ENCODE measurements at regions not wholly inside any gene's neighbourhood (a gene's known extent, or its start where the extent isn't known, plus 50 kb on each side); places are given as distances from the start of the nearest gene placed in this dataset.
A peak's percentile ranks its signal among the peaks of the same experiment; 100 is the strongest.

DNA sequence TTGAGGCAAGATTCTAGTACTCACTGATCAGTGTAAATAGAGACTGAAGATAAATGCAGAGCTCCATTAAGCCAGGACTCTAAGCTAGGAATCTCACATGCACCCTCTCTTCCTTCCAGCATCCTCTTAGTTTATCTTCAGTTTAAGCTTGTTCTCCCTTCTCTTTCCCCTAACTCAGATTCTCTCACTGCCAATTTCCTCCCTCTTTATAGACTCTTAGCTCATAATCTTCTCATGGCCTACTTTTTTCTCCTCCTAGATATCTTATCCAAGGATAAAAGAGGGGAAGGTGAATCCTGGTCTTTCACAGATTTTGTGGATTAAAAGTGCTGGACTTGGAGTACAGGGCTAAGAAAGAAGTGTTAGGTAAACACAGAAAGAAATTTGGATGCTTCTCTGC, 108.9 kb upstream of the TENM3 start:
- DNase-seq, result no peak

DNA sequence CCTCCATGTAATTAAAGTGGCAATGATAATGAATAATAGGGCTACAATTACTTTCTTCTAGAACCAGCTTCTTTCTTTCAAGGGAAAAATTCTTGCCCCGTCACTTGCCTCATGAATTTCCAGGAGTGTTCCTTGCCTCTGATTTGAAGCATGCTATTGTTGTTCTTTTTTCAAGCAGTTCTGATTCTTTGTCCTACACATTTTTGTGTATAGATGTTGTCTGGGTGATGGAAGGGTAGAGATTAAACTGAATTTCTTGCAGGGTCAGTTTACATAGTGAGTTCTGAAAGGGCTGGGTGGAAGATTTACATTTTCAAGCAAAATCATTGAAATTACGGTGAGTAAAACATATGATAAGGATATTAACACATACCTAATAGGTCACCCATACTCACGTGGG, 107.0 kb upstream of the TENM3 start:
- DNase-seq, result no peak

DNA sequence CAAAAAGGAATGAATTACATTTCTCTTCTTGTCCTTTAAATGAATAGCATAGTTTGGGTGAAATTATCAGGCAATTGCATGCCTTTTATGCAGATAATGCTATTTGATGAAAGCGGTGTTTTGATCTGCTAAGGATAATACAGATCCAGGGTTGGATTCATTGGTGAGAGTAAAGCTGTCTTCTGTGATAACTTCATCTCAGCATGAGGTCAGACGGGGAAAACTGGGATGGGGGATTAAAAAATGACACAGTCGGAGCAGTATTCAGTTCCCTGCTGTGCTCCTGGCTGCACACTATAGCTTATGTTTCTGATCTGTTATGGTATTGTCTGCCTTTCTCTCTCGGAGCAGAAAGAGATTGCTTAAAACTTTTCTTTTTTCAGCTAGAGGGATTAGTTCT, 105.9 kb upstream of the TENM3 start:
- no peak for DNase-seq

- no peak for DNase-seq
Measured at GRCh38 chr4:182139491-182139890, 103.7 kb upstream of the TENM3 start.

DNA sequence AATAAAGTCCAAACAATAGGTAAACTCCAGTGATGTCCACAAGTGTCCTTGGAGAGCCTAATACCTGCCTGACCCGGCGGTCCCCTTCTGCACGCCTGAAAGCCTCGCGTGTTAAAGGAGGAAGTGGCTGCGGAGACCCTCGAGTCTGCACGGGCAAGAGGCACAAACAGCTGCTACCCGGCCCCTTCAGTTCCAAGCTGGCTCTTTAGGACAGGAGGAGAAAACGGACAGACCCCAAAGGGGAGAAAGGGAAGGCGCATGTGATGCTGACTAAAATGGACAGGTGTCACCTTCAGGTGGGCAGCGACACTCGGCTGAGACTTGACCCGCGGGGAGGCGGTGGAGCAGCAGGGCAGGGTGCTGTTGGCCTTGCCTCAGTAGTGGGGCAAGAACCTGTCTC, 102.7 kb upstream of the TENM3 start:
- DNase-seq, result no peak

DNA sequence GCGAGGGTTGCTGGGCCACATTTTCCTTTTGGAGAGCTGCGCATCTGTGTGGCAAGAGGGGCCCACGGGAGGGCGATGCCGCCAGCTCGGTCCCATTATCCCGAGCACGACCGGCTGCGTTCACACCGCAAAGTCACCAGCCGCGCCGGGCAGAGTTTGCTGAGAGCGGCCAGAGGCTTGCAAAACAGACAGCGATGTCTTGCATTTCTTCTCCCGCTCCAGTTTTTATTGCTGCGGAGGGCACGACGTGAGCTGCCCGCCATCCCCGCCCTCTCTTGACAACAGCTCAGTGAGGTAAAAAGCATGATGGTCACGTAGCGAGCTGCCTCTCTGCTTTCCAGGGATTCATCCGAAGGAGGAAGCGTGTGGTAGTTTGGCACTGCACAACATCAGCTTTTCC, 102.1 kb upstream of the TENM3 start:
- peak; percentile 52 for DNase-seq

DNA sequence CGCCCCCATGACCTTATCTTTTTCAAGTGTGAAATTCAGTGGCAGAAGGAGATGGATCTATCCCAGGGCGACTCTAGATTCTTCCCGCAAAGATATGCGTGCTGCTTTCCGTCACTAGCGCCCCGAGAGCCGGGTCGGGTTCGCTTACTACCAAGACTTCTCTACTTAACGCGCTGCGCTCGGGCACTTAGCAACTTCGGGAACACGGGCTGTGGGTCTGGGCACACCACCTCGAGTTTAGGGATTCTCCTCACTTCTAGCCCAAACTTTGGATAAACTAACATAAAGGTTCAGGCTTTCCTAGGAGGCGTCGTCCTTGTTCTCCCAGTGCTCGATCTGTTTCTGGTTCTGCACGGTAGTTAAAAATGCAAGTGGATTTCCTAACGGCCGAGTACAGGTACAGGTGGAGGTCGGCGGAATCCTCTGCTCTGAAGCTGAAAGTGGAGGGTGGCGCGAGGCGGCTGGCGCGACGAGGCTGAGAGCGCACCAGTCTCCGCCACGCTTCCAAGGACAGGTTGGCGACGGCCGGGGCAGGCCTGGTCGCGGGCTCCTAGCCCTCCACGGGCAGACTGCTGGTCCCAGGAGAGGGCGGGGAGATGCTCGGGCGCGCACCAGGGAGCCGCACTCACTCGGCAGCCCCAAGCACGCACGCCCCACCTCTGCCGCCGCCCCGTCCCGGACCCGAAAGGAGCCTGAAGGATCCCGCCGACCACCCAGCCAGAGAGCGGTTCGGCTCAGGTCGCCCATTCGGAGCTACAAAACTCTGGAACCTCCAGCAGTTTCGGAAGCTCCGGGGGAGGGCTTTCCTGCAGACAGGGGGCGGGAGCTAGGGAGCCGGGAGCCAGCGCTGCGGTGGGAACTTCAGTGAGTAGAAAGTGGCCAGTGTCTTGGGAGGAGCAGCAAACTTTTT, 100.8 kb upstream of the TENM3 start:
- DNase-seq, result peak; percentile 50

DNA sequence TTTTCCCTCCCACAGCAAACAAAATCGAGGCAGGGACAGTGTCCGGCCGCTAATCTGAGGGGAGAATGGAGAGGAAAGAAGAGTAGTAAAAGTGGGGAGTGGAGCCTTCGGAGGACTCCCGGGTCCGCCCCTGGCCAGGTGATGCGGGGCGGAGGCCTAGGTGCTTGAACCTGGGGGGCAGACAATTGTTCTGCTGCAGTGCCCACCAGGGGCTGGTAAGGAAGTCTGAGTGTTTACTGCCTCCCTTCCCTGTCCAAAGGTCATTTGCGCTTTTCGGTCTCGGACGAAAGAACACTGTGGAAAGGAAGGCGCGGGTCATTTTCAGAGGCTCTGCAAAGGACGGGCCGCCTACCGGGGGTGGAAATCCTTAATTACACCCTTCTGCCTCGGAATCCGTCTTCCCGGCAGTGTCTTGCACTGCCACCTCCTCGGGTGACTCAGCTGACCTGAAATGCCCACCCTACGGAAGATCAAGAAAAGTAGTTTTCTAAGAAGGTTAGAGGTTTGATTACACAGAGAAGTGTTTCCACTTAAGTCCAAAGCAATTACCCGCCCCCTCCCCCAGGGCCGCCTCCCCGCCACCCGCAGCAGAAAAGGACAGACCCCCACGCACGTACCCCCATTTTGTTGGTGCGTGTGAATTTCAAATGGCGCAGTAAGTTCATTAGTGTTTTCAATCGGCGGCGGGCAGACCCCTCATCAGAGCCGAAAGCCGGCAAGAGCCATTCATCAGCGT, 99.9 kb upstream of the TENM3 start:
- no peak for DNase-seq

GRCh38 chr4:182143822-182144625, 99.2 kb upstream of the TENM3 start:
- DNase-seq, result peak; percentile 52

- DNase-seq, result peak; percentile 48
Measured at GRCh38 chr4:182144626-182145333, 98.4 kb upstream of the TENM3 start.

- no peak for DNase-seq
Measured at GRCh38 chr4:182145334-182145905, 97.8 kb upstream of the TENM3 start.

DNA sequence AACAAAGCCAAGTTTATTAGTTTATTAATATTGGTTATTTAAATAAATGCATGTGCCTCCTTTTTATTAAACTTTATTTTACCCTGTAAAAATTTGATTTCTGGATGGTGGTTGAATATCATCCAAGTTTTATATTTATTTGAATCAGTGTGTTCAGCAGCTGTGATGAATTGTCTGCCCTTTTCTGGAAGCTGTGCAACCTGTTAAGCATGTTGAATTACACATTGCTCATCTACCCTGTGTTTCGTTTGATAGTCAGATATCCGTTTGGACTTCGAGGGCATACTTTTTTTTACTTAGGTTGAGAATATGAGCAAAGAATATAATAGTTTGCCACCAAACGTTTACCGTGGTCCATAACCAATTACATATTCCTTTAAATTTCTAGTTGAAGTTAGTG, 95.8 kb upstream of the TENM3 start:
- no peak for DNase-seq

DNA sequence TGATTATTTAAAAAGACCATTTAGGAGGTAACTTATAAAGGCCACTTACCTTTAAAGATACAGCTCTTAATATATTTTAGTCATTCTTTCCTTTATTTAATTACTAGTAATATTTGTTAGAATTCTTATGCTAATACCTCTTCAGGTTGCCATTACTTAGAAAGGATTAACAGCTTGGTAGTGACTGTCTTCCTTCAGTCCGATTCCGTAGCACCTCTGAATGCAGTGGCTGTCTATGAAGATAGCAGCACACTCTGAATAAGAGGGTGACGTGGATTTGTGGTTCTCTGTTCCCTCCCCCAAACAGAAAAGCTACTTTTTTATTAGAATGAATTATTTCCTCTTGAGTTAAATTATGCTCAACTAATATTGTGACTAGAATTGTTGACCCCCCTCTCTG, 92.6 kb upstream of the TENM3 start:
- DNase-seq, result no peak

DNA sequence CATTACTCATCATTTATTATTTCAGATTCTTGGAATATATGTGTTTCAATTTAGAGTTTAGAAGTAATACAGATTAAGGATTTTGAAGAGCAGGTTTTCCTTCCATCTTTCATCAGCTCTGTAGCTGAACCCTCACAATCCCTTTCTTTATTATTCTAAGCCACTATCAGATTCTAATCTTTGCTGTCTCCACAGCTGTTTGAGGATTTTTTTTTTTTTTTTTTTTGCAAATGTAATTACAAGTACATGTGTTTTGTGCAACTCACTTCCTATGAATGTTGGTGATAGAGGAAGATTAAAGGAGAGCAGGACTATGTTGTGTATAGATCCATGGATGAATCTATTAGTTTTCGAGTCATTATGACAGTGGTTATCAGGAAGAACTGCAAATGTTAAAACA, 87.4 kb upstream of the TENM3 start:
- no peak for DNase-seq

GRCh38 chr4:182163180-182163579, 80.0 kb upstream of the TENM3 start:
- no peak for DNase-seq

GRCh38 chr4:182169572-182169971, 73.6 kb upstream of the TENM3 start:
- no peak for DNase-seq

- DNase-seq, result no peak
Measured at GRCh38 chr4:182169987-182170386, 73.2 kb upstream of the TENM3 start.

DNA sequence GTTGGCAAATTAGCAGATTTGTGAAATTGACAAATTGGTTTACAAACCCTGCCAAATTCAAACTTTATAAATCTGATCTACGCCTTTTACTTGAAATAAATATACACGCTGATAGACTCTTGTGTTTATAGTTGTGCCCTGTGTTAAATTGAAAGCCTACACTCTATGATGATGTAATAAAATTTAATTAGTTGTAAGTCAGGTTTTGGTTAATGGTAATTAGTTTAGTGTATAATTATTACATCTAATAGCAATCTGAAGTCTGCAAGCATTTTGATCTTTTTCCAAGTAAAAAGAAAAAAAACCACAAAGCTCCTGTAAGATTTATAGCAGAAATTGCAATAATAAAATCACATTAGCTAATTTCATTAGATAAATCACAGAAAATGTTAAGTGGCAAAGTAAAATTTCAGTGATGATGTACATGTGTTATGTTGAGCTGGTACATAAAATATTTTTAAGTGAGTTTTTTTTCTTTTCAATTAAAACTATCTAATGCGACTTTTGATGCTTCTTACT, 72.7 kb upstream of the TENM3 start:
- DNase-seq, result no peak

DNA sequence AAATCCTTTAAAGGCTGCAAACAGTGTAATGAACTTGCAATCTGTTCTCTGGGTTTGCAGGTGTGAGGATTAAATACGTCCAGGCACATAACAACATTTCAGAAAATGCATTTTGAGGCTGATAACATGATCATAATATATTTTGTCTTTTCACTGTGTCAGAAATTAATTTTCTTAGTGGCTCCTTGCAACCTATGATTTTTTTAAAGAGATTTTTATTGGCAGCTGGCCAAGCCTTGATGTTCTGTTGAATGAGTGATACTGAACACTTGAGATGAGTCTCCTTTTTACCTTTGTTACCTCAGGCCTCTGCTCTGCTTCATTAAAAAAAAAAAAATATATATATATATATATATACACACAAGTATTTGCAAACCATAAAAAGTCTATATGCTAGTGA, 68.2 kb upstream of the TENM3 start:
- DNase-seq, result no peak

- no peak for DNase-seq
Measured at GRCh38 chr4:182175788-182176519, 67.2 kb upstream of the TENM3 start.

GRCh38 chr4:182177166-182177565, 66.0 kb upstream of the TENM3 start:
- DNase-seq, result no peak

Measured in activated CD8-positive, alpha-beta memory T cell treated with anti-CD3 and anti-CD28 coated beads, Interleukin-2, amount 50 U/mL, for 48 hours (primary cell).